ENCODE measurements at regions not wholly inside any gene's neighbourhood (a gene's known extent, or its start where the extent isn't known, plus 50 kb on each side); places are given as distances from the start of the nearest gene placed in this dataset.

DNA sequence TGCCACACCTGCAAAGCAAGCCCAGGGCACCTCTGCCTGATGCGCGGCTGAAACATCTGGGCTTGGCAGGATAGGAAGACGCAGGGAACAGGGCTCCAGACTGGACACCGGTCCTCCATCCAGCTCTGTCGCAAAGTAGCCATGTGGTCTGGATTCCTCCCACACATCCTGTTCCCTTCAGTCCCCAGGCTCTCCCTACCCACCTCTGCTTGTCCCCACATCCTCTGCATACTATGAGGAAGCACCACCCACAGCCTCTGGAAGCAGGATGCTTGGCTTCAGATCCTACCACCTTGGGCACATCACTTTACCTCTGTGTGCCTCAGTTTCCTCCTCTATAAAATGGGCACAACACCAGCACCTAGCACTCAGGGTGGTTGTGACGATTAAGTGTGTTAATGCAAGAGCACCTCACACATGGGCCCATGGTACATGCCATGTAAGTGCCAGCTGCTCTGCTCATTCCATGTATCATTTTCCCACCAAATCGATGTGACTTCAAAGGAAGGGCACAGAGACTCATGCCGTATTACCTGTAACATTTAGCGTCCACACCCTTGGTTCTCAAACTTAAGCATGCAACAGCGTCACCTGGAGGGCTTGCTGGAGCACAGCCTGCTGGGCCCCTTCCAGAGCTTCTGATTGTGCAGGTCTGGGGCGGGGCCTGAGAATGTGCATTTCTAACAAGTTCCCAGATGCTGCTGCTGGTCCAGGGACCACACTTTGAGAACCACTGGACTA lies 138.6 kb upstream of the SDK2 start:
- H3K27ac ChIP-seq, result no peak overlapping the region
- DNase-seq (no peak), ATAC-seq (no peak)
- intact Hi-C loops (cut with DNase I), result no loop called here
- no peaks in the 10 kb centered on the region for H3K36me3 ChIP-seq (ENCODE audit: insufficient read depth in 1 of 2, low read depth in 1 of 2)
- H3K4me1 ChIP-seq, result no peaks in the 10 kb centered on the region
- no peak overlapping the region for H3K4me3 ChIP-seq
- H3K9me3 ChIP-seq, result no peaks in the 10 kb centered on the region
- H3K27me3 ChIP-seq (ENCODE audit: insufficient read depth in 3 of 3, low read length in 2 of 3), result peaks cover 0 to 54% (median 13%) of the 10 kb centered on the region in 3 donors
- 58 to 68% (median 59%) methylated on average over 11 of the region's 11 CpGs for WGBS, 3 donors
- TF ChIP-seq, protein P1, sequence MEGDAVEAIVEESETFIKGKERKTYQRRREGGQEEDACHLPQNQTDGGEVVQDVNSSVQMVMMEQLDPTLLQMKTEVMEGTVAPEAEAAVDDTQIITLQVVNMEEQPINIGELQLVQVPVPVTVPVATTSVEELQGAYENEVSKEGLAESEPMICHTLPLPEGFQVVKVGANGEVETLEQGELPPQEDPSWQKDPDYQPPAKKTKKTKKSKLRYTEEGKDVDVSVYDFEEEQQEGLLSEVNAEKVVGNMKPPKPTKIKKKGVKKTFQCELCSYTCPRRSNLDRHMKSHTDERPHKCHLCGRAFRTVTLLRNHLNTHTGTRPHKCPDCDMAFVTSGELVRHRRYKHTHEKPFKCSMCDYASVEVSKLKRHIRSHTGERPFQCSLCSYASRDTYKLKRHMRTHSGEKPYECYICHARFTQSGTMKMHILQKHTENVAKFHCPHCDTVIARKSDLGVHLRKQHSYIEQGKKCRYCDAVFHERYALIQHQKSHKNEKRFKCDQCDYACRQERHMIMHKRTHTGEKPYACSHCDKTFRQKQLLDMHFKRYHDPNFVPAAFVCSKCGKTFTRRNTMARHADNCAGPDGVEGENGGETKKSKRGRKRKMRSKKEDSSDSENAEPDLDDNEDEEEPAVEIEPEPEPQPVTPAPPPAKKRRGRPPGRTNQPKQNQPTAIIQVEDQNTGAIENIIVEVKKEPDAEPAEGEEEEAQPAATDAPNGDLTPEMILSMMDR (IDR thresholded peaks at IDR 0.05), result no peak

DNA sequence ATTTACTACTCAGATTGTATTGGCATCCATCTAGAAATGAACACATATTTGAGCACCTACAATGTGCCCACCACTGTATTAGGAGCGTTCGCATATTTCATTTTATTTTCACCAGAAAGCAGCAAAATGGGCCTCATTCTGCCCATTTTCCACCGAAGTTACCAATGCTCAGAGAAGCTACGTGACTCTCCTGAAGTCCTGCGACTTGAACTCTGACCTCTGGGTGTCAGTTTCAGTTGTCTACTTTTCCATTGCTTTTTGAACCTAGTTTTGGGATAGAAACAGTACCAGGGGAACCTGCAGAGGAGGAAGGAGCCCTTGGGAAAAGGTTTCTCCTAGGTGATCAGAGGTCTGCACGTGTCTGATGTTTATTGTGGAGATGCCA lies 139.1 kb upstream of the SDK2 start:
- Histone ChIP-seq H3K27me3 (ENCODE audit: insufficient read depth in 3 of 3, low read length in 2 of 3) (peaks cover 0 to 52% (median 13%) of the 10 kb centered on the region in 3 donors), H3K36me3 (ENCODE audit: insufficient read depth in 1 of 2, low read depth in 1 of 2) (no peaks in the 10 kb centered on the region), H3K4me3 (no peak overlapping the region), H3K9me3 (no peaks in the 10 kb centered on the region), H3K27ac (no peak overlapping the region), H3K4me1 (no peaks in the 10 kb centered on the region)
- ATAC-seq (no peak), DNase-seq (no peak)
- intact Hi-C loops (cut with DNase I), result no loop called here
- TF ChIP-seq, protein P1 (IDR thresholded peaks at IDR 0.05), result no peak
- 63 to 77% (median 66%) methylated on average over 6 of the region's 6 CpGs for WGBS, 3 donors

DNA sequence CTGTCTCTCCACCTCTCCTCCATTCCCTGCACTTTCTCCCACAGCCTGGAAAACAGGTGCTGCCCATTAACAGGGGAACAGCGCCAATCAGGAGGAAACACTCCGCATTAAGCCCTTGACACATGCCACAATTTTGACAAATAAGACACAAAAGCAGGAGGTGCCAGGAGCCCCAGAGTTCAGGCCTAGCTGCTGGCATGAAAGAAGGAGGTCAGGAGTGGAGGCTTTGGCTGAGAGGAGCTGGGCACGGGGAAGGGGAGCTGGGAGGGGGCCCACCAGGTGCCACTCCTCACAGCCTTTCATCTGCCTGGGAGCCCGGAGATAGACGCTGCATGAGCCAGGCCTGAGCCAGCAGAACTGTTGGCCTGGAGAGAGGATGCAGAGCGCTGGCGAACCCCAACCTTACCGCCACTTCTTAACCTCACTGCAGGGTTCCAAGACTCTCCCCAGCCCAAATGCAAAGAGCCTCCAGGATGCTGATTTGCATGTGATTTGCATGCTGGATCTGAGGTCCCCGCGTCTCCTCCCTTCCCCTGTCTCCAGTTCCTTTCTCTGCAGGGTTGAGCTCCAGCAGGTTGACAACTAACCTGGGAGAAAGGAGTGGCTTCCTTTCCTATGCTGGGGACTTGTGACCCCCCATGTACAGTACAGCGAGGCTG lies 139.8 kb upstream of the SDK2 start:
- DNase-seq (no peak), ATAC-seq (no peak)
- H3K27me3 ChIP-seq (ENCODE audit: insufficient read depth in 3 of 3, low read length in 2 of 3), result peaks cover 0 to 47% (median 10%) of the 10 kb centered on the region in 3 donors
- no peak overlapping the region for H3K4me3 ChIP-seq
- no peak overlapping the region for H3K27ac ChIP-seq
- H3K4me1 ChIP-seq, result no peaks in the 10 kb centered on the region
- WGBS, 3 donors, result 63 to 64% (median 64%) methylated on average over 10 to 11 of the region's 11 CpGs
- intact Hi-C loops (cut with DNase I), result no loop called here
- TF ChIP-seq, protein P1 (IDR thresholded peaks at IDR 0.05), result no peak
- no peaks in the 10 kb centered on the region for H3K9me3 ChIP-seq
- H3K36me3 ChIP-seq (ENCODE audit: insufficient read depth in 1 of 2, low read depth in 1 of 2), result no peaks in the 10 kb centered on the region

DNA sequence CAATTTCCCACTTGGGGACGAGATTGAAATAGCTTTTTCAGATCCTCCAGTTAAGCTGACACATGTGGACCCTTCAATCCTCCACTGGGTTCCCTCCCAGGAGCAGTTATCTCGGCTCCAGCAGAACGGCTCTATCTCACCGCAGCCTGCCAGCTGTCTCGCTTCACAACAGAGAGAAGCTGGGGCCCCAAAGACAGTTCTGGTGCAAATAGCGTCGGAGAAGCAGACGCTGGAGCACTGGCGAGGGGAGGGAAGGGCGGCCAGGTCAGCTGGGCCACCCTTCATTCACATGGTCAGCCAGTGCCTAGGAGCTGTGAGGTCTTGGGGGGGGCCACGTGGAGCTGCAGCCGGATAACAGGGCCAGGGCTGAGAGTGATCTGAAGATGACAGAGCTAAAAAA lies 141.3 kb upstream of the SDK2 start:
- TF ChIP-seq, protein P1 (IDR thresholded peaks at IDR 0.05), result no peak
- Histone ChIP-seq H3K27ac (no peak overlapping the region), H3K4me3 (no peak overlapping the region), H3K27me3 (ENCODE audit: insufficient read depth in 3 of 3, low read length in 2 of 3) (peaks cover 0 to 44% (median 10%) of the 10 kb centered on the region in 3 donors), H3K36me3 (ENCODE audit: insufficient read depth in 1 of 2, low read depth in 1 of 2) (no peaks in the 10 kb centered on the region), H3K4me1 (no peaks in the 10 kb centered on the region), H3K9me3 (no peaks in the 10 kb centered on the region)
- intact Hi-C loops (cut with DNase I), result no loop called here
- WGBS, 3 donors, result 16 to 19% (median 18%) methylated on average over 12 of the region's 12 CpGs
- DNase-seq, result no peak
- no peak for ATAC-seq

All from psoas muscle (tissue), 7 donors.